GM23248 (cell line): ENCODE measurements at regions not wholly inside any gene's neighbourhood (a gene's known extent, or its start where the extent isn't known, plus 50 kb on each side); places are given as distances from the start of the nearest gene placed in this dataset.

Experiments used
- DNase-seq: peaks from one replicate; pipeline ENCODE4 v3.0.0-alpha.2; 2015
- H2AFZ ChIP-seq: fragments of 200-600 bp; sonication (generic); 2 replicates; pipeline ENCODE4 v1.6.1; 2016; ENCODE audit warnings: antibody characterized with exemption
- H3F3A ChIP-seq: fragments of 200-600 bp; sonication (generic); 2 replicates; pipeline ENCODE4 v1.6.1; 2016; ENCODE audit warnings: mild to moderate bottlenecking, antibody characterized with exemption, mixed run types; ENCODE audit not compliant: insufficient read depth
- H3K27ac ChIP-seq: fragments of 200-600 bp; sonication (generic); 2 replicates; pipeline ENCODE4 v1.5.1; 2016; ENCODE audit warnings: mild to moderate bottlenecking
- H3K27me3 ChIP-seq: fragments of 200-600 bp; sonication (generic); replicated peaks from 2 replicates; pipeline ENCODE4 v1.6.1; 2016; ENCODE audit warnings: mild to moderate bottlenecking; ENCODE audit not compliant: insufficient read depth
- H3K36me3 ChIP-seq: fragments of 200-600 bp; sonication (generic); 2 replicates; pipeline ENCODE4 v1.6.1; 2016; ENCODE audit warnings: low read depth, mild to moderate bottlenecking
- H3K4me1 ChIP-seq: fragments of 200-600 bp; sonication (generic); 2 replicates; pipeline ENCODE4 v1.6.1; 2016; ENCODE audit warnings: mild to moderate bottlenecking; ENCODE audit not compliant: insufficient read depth
- H3K4me2 ChIP-seq: fragments of 200-600 bp; sonication (generic); one replicate; pipeline ENCODE4 v1.6.1; 2016; ENCODE audit warnings: mild to moderate bottlenecking; ENCODE audit not compliant: unreplicated experiment
- H3K4me3 ChIP-seq: fragments of 200-600 bp; sonication (generic); 2 replicates; pipeline ENCODE4 v1.5.1; 2016; ENCODE audit warnings: mild to moderate bottlenecking
- H3K79me2 ChIP-seq: fragments of 200-600 bp; sonication (generic); 2 replicates; pipeline ENCODE4 v1.6.1; 2016; ENCODE audit warnings: mild to moderate bottlenecking; ENCODE audit not compliant: insufficient read depth
- H3K9ac ChIP-seq: fragments of 200-600 bp; sonication (generic); 2 replicates; pipeline ENCODE4 v1.6.1; 2016; ENCODE audit warnings: mild to moderate bottlenecking
- H3K9me2 ChIP-seq: fragments of 200-600 bp; sonication (generic); 2 replicates; pipeline ENCODE4 v1.6.1; 2016; ENCODE audit warnings: mixed run types, mild to moderate bottlenecking, moderate library complexity; ENCODE audit not compliant: insufficient read depth
- H3K9me3 ChIP-seq: fragments of 200-600 bp; sonication (generic); one replicate; pipeline ENCODE4 v1.6.1; 2017; ENCODE audit warnings: low read depth
- H4K20me1 ChIP-seq: fragments of 200-600 bp; sonication (generic); 2 replicates; pipeline ENCODE4 v1.6.0; 2016; ENCODE audit not compliant: insufficient read depth
- EZH2 ChIP-seq: fragments of 200-600 bp; sonication (generic); IDR thresholded peaks from 2 replicates; pipeline ENCODE4 v1.6.1; 2018; ENCODE audit warnings: antibody characterized with exemption, mild to moderate bottlenecking; ENCODE audit not compliant: insufficient read depth, poor library complexity, severe bottlenecking
- EZH2phosphoT487 ChIP-seq: fragments of 200-600 bp; sonication (generic); IDR thresholded peaks from 2 replicates; pipeline ENCODE4 v1.6.1; 2018; ENCODE audit warnings: antibody characterized with exemption, moderate library complexity, mild to moderate bottlenecking, low read depth; ENCODE audit not compliant: insufficient read depth
- WGBS, 2 experiments: methylation state at CpG; one replicate each; pipeline ENCODE4 v1.1.6; 2015 to 2017; ENCODE audit warnings: low lambda C conversion rate in 2 of 2, low coverage in 1 of 2; ENCODE audit errors: missing lambda C conversion rate in 2 of 2; 5-methylcytosine and 5-hydroxymethylcytosine counted together
- in situ Hi-C: fragments of 300-500 bp; cut with MboI; formaldehyde crosslinking; loops from 2 replicates; pipeline ENCODE4 v1.15.0; 2020

DNA sequence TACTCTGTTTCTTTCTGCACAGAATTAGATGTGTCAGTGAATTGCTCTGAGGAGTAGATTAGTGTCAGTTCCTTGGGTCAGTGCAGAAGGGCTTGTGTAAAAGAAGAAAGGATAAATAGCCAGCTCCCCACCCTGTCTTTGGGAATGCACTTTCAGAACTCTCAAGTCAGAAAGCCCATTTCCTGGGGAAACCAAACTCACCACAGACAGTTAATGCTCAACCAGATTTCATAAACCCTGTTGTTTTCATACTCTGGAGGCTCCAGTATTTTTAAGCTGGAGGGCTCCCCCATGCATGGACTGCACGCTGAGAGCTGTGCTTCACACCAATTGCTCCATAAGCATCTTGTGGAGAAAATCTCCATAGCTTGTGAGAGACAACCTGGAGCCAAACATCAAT is 449.7 kb downstream of the CDH26 start:
- in situ Hi-C loops, result no loop called here
- no peak for DNase-seq
- Histone ChIP-seq H3K36me3 (no peaks in the 10 kb centered on the region), H3K4me2 (no peak overlapping the region), H3K27me3 (no peaks in the 10 kb centered on the region), H3K9me3 (no peaks in the 10 kb centered on the region), H3K9me2 (no peaks in the 10 kb centered on the region), H3K79me2 (no peaks in the 10 kb centered on the region), H3K9ac (no peak overlapping the region), H3K27ac (no peak overlapping the region), H3F3A (no peaks in the 10 kb centered on the region), H3K4me3 (no peak overlapping the region), H2AFZ (no peak overlapping the region), H3K4me1 (no peaks in the 10 kb centered on the region), H4K20me1 (no peaks in the 10 kb centered on the region)
- WGBS, 2 experiments, result 0 to 6% methylated on average over 1 of the region's 1 CpG
- TF ChIP-seq EZH2, result no peak
- TF ChIP-seq EZH2phosphoT487, result no peak

DNA sequence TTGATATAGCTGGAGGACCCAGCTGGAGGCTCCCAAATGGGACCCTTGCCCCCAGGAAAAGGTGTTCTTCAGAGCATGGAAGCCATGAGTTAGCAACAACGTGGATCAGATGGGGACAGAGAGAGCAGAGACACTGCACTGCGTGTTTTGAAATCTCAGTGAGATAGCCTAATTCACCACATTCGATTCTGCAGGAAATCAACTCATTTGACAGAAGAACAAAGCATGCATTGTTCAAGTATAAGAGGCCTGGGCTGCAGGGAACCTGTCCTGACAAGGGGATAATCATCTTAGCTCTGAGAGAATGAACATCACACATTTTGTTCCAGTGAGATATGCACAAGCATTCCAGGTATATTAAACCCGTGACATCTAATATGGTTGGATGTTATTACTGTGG is 450.2 kb downstream of the CDH26 start:
- in situ Hi-C loops, result no loop called here
- no peaks in the 10 kb centered on the region for H3F3A ChIP-seq
- H3K4me1 ChIP-seq, result no peaks in the 10 kb centered on the region
- H3K27ac ChIP-seq, result no peak overlapping the region
- no peak overlapping the region for H3K4me2 ChIP-seq
- H4K20me1 ChIP-seq, result no peaks in the 10 kb centered on the region
- no peak overlapping the region for H3K4me3 ChIP-seq
- H3K27me3 ChIP-seq, result no peaks in the 10 kb centered on the region
- H3K9me3 ChIP-seq, result no peaks in the 10 kb centered on the region
- no peak for DNase-seq
- H3K9ac ChIP-seq, result no peak overlapping the region
- H2AFZ ChIP-seq, result no peak overlapping the region
- 21% methylated on average over 4 of the region's 4 CpGs for WGBS, 2 experiments
- no peaks in the 10 kb centered on the region for H3K36me3 ChIP-seq
- no peaks in the 10 kb centered on the region for H3K79me2 ChIP-seq
- TF ChIP-seq EZH2, result no peak
- no peak for TF ChIP-seq EZH2phosphoT487
- no peaks in the 10 kb centered on the region for H3K9me2 ChIP-seq

DNA sequence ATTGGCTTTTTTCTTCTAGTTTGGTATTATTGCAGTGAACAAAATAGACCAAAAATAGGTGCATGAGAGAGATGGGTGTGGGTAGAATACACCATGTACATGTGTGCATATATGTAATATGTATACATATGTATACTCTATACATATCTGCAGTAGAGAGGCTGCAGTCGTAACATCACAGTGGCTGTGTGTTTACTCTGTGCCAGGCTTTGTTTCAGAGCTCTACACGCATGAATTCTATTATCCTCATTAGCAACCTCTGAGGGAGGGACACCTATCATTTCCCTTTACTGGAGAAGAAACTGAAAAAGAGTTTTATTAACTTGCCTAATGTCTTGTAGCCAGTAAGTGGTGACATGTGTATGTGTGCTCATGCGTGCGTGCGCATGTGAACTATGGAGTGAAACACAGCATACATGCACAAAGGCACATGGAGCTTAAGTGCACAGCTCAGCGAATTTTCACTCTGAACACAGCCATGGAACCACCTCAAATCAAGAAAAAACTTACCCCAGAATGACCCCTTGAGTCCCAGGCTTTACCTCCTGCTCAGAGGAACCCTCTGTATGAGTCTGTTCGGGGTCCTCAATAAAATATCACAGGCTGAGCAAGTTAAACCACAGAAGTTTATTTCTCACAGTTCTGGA is 452.5 kb downstream of the CDH26 start:
- H4K20me1 ChIP-seq, result no peaks in the 10 kb centered on the region
- in situ Hi-C loops, result no loop called here
- 48 to 56% methylated on average over 7 of the region's 7 CpGs for WGBS, 2 experiments

DNA sequence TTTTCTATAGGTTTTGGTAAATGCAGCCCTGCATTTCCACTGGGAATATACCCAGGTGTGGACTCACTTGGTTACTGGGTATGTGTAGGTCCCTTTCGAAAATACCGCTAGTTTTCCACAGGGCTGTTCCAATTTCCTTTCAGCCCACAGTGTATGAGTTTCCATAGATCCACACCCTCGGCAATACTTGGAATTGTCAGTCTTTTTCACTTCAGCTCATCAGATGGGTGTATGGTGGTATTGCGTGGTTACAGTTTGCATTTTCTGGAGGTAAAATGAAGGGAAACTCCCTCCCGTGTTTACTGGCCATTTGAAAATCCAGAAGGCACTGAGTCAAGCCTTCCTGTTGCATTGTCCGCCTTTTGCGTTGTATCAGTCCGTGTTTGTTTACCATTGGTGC is 453.6 kb downstream of the CDH26 start:
- in situ Hi-C loops, result no loop called here
- no peak overlapping the region for H3K4me3 ChIP-seq
- H3K4me1 ChIP-seq, result no peaks in the 10 kb centered on the region

More for the DNA sequence above, 452.5 kb downstream of the CDH26 start:
- Histone ChIP-seq H3K36me3 (no peaks in the 10 kb centered on the region), H3K9me3 (no peaks in the 10 kb centered on the region), H3K27me3 (no peaks in the 10 kb centered on the region), H3K9me2 (no peaks in the 10 kb centered on the region), H2AFZ (no peak overlapping the region), H3K79me2 (no peaks in the 10 kb centered on the region), H3F3A (no peaks in the 10 kb centered on the region), H3K9ac (no peak overlapping the region), H3K4me2 (no peak overlapping the region), H3K27ac (no peak overlapping the region), H3K4me3 (no peak overlapping the region), H3K4me1 (no peaks in the 10 kb centered on the region)
- no peak for DNase-seq
- no peak for TF ChIP-seq EZH2
- no peak for TF ChIP-seq EZH2phosphoT487

More for the DNA sequence above, 453.6 kb downstream of the CDH26 start:
- no peaks in the 10 kb centered on the region for H3K36me3 ChIP-seq
- H3K9ac ChIP-seq, result no peak overlapping the region
- TF ChIP-seq EZH2phosphoT487 (no peak), EZH2 (no peak)
- DNase-seq, result no peak
- H3F3A ChIP-seq, result no peaks in the 10 kb centered on the region
- no peak overlapping the region for H3K27ac ChIP-seq
- no peaks in the 10 kb centered on the region for H3K9me3 ChIP-seq
- no peak overlapping the region for H2AFZ ChIP-seq
- H3K4me2 ChIP-seq, result no peak overlapping the region
- H4K20me1 ChIP-seq, result no peaks in the 10 kb centered on the region
- H3K27me3 ChIP-seq, result no peaks in the 10 kb centered on the region
- H3K79me2 ChIP-seq, result no peaks in the 10 kb centered on the region
- H3K9me2 ChIP-seq, result no peaks in the 10 kb centered on the region
- WGBS, 2 experiments, result 43 to 52% methylated on average over 8 of the region's 8 CpGs
